ENCODE measurements at regions not wholly inside any gene's neighbourhood (a gene's known extent, or its start where the extent isn't known, plus 50 kb on each side); places are given as distances from the start of the nearest gene placed in this dataset.

GRCh38 chr1:67571901-67572593 lies 113.0 kb upstream of the GADD45A start:
- H3K4me3 ChIP-seq, result no peak overlapping the region
- H3K36me3 ChIP-seq, result no peaks in the 10 kb centered on the region
- TF ChIP-seq POLR2A (IDR thresholded peaks at IDR 0.05) (no peak), CTCF (IDR thresholded peaks at IDR 0.05) (no peak)
- H3K27me3 ChIP-seq, result no peaks in the 10 kb centered on the region
- intact Hi-C loops (cut with DNase I), result loop anchor here (10.0 kb wide), 3 partner anchors 53 to 183 kb away; no protein-coding TSS in a partner anchor
- H3K27ac ChIP-seq, result peak overlapping the region; percentile 43 to 93 (median 78)
- no peaks in the 10 kb centered on the region for H3K9me3 ChIP-seq
- DNase-seq (no peak), ATAC-seq (peak in 3 of 4 donors; percentile 15 to 39 (median 34))
- 49% methylated on average over 13 of the region's 14 CpGs for WGBS (ENCODE audit: insufficient coverage, low coverage, low lambda C conversion rate, missing lambda C conversion rate)
- peaks cover 0 to 51% (median 19%) of the 10 kb centered on the region in 4 donors for H3K4me1 ChIP-seq

GRCh38 chr1:67572594-67573221 lies 112.3 kb upstream of the GADD45A start:
- Histone ChIP-seq H3K27ac (peak overlapping the region; percentile 43 to 93 (median 78)), H3K27me3 (no peaks in the 10 kb centered on the region), H3K9me3 (no peaks in the 10 kb centered on the region), H3K4me1 (peaks cover 0 to 55% (median 21%) of the 10 kb centered on the region in 4 donors), H3K36me3 (no peaks in the 10 kb centered on the region), H3K4me3 (no peak overlapping the region)
- WGBS (ENCODE audit: insufficient coverage, low coverage, low lambda C conversion rate, missing lambda C conversion rate), result 17% methylated on average over 5 of the region's 8 CpGs
- intact Hi-C loops (cut with DNase I), result loop anchor here (10.0 kb wide), 3 partner anchors 52 to 182 kb away; no protein-coding TSS in a partner anchor
- ATAC-seq (peak; percentile 82 to 92 (median 88)), DNase-seq (peak; percentile 73 to 93 (median 92))
- TF ChIP-seq CTCF (IDR thresholded peaks at IDR 0.05), result no peak
- TF ChIP-seq POLR2A (IDR thresholded peaks at IDR 0.05), result peak; percentile 36

DNA sequence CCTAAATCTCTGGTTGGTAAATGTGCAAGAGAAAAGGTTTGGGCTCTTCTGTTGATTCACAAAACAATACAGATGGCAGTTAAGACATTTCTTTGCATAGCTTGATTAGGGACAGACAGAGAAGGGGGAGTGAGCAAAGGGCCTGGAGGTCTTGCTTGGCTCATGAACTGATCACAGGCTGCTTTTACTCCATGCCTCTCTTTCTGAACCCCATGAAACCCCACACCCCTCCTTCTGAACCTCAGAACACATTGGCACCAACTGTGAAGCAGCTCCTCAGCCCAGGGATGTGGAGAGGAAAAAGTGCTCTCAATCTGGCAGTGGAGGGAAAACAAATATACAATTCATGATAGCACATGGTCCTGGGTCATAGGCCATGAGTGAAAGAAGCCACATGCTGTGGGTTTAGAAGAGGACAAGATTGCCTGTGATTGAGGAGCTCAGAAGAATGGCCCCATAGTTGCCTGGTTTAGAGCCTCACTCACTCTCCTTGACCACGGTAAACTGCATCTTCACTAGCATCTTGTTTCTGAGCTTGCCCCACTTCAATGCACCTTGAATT lies 111.6 kb upstream of the GADD45A start:
- 83% methylated on average over 1 of the region's 1 CpG for WGBS (ENCODE audit: insufficient coverage, low coverage, low lambda C conversion rate, missing lambda C conversion rate)
- peak; percentile 22 to 43 (median 34) for ATAC-seq
- no peak overlapping the region for H3K4me3 ChIP-seq
- H3K27ac ChIP-seq, result peak overlapping the region; percentile 43 to 93 (median 78)
- H3K27me3 ChIP-seq, result no peaks in the 10 kb centered on the region
- no peaks in the 10 kb centered on the region for H3K36me3 ChIP-seq
- H3K9me3 ChIP-seq, result no peaks in the 10 kb centered on the region
- TF ChIP-seq CTCF (IDR thresholded peaks at IDR 0.05) (no peak), POLR2A (IDR thresholded peaks at IDR 0.05) (no peak)
- peaks cover 0 to 62% (median 23%) of the 10 kb centered on the region in 4 donors for H3K4me1 ChIP-seq
- no peak for DNase-seq
- intact Hi-C loops (cut with DNase I), result loop anchor here (10.0 kb wide), 3 partner anchors 51 to 181 kb away; no protein-coding TSS in a partner anchor

- peaks cover 0 to 68% (median 25%) of the 10 kb centered on the region in 4 donors for H3K4me1 ChIP-seq
- DNase-seq (no peak), ATAC-seq (no peak)
- intact Hi-C loops (cut with DNase I), result loop anchor here (10.0 kb wide), 3 partner anchors 51 to 181 kb away; no protein-coding TSS in a partner anchor
- TF ChIP-seq POLR2A (IDR thresholded peaks at IDR 0.05) (no peak), CTCF (IDR thresholded peaks at IDR 0.05) (no peak)
- H3K36me3 ChIP-seq, result no peaks in the 10 kb centered on the region
- H3K4me3 ChIP-seq, result no peak overlapping the region
- H3K27me3 ChIP-seq, result no peaks in the 10 kb centered on the region
- peak overlapping the region in 1 of 3 donors; percentile 93 for H3K27ac ChIP-seq
- 85% methylated on average over 4 of the region's 5 CpGs for WGBS (ENCODE audit: insufficient coverage, low coverage, low lambda C conversion rate, missing lambda C conversion rate)
- H3K9me3 ChIP-seq, result no peaks in the 10 kb centered on the region
These were observed 110.8 kb upstream of the GADD45A start for GRCh38 chr1:67574221-67574620.
